ENCODE measurements at regions not wholly inside any gene's neighbourhood (a gene's known extent, or its start where the extent isn't known, plus 50 kb on each side); places are given as distances from the start of the nearest gene placed in this dataset.

DNA sequence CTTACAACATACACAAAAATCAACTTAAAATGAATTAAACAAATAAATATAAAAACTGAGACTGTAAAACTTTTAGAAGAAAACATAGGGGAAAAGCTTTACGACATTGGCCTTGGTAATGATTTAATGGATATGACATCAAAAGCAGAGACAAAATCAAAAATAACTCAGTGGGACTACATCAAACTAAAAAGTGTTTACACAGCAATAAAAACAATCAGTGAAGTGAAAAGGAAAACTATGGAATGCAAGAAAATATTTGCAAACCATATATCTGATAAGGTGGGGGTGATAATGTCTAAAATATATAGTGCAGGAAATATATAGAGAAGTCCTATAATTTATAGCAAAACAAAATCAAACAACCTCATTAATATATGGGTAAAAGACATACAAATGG is 364.4 kb upstream of the INTU start:
- no peak for TF ChIP-seq ETV6 (CRISPR knock-in tag; IDR thresholded peaks at IDR 0.05)
- TF ChIP-seq JUN (CRISPR knock-in tag; IDR thresholded peaks at IDR 0.05) = no peak
- TF ChIP-seq, protein P1, sequence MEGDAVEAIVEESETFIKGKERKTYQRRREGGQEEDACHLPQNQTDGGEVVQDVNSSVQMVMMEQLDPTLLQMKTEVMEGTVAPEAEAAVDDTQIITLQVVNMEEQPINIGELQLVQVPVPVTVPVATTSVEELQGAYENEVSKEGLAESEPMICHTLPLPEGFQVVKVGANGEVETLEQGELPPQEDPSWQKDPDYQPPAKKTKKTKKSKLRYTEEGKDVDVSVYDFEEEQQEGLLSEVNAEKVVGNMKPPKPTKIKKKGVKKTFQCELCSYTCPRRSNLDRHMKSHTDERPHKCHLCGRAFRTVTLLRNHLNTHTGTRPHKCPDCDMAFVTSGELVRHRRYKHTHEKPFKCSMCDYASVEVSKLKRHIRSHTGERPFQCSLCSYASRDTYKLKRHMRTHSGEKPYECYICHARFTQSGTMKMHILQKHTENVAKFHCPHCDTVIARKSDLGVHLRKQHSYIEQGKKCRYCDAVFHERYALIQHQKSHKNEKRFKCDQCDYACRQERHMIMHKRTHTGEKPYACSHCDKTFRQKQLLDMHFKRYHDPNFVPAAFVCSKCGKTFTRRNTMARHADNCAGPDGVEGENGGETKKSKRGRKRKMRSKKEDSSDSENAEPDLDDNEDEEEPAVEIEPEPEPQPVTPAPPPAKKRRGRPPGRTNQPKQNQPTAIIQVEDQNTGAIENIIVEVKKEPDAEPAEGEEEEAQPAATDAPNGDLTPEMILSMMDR (IDR thresholded peaks at IDR 0.05) = no peak
